Cerebellar cortex (tissue), 1 donor: ENCODE measurements at regions not wholly inside any gene's neighbourhood (a gene's known extent, or its start where the extent isn't known, plus 50 kb on each side); places are given as distances from the start of the nearest gene placed in this dataset.

Source experiments
- DNase-seq: peaks from one replicate; pipeline ENCODE4 v3.0.0-alpha.2; 2015; ENCODE audit warnings: low spot score

DNA sequence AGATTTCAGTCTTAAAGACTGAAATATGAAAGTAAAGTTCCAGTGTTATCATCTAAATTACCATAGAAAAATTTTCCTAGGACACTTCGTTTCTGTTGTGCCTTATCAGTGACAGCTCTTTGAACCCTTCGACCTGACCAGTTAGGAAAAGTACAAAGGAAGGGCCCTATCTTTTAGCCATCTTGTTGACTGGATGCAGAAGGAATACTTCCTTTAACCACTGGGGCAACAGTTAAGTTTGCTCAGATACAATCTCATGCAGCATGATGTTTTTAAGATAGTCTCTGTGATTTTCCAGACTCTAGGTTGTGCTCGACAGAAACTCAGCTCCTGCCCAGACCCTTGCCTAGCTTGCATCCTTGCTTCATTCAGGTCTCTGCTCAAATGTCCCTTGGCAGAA lies 210.5 kb upstream of the RPS6KA3 start:
- DNase-seq, result no peak

GRCh38 chrX:20472620-20473258 lies 206.0 kb upstream of the RPS6KA3 start:
- no peak for DNase-seq

GRCh38 chrX:20472148-20472547 lies 205.4 kb upstream of the RPS6KA3 start:
- no peak for DNase-seq

DNA sequence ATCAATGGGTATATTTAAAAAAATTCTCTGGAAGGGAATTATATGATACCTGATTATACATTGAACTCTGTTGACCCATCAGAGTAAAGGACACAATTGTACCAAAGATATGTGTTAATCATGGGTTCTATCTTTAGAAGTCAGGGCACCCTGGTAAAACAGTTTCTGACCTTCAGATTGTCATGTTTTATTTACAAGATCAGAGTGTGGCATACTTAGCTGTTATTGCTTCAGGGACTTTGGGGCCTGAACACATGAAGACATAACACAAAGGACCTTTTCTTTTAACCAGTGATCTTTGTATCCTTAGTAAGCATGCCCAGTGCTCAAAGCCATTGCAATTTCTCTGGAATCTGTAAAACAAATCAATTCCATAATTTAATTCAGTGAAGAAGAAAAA lies 204.8 kb upstream of the RPS6KA3 start:
- DNase-seq, result no peak

- DNase-seq, result no peak
Measured at GRCh38 chrX:20463296-20464075, 196.8 kb upstream of the RPS6KA3 start.

GRCh38 chrX:20461576-20461975 lies 194.9 kb upstream of the RPS6KA3 start:
- DNase-seq, result no peak

- DNase-seq, result no peak
Measured at GRCh38 chrX:20461002-20461401, 194.3 kb upstream of the RPS6KA3 start.

GRCh38 chrX:20459410-20460350 lies 193.0 kb upstream of the RPS6KA3 start:
- no peak for DNase-seq

GRCh38 chrX:20456971-20457370 lies 190.3 kb upstream of the RPS6KA3 start:
- DNase-seq, result no peak

DNA sequence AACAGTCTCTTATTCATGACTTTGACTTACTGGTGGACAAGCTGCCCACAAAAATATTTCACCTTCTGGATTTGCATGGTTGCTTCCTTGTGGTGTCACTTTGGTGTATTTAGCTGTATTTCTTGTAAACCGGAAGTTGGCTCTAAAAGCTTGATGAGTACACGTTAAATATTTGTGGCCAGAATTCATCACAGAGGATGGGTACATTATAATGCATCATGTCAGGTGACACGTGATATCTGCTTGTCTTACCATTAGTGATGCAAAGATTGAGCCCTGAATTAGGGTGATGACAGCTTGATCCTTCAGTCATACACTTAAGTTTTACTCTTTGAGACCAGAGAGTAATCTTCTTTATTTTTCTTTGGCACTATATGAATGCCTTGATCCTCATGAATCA lies 188.3 kb upstream of the RPS6KA3 start:
- DNase-seq, result no peak

GRCh38 chrX:20454117-20454516 lies 187.4 kb upstream of the RPS6KA3 start:
- DNase-seq, result no peak

GRCh38 chrX:20452487-20452886 lies 185.8 kb upstream of the RPS6KA3 start:
- no peak for DNase-seq

- DNase-seq, result peak; percentile 78
Measured at GRCh38 chrX:20451929-20452328, 185.2 kb upstream of the RPS6KA3 start.

DNA sequence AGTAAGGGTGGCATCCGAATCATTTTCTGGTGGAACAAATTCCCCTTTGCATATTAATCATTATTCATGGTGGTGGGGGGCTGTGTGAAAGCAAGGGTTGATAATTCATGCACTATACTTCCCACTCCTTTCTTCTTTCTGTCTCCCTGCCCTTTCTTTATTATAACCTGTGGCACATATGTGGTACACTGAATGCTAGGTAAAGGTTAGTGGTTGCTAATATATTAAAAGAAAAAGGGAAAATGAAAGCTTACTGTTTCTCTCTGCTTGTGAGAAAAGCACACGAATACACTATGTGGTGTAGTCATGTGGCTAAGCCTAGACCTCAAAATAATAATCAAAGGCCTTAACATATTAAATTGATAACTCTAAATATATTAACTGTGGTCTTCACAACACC lies 178.4 kb upstream of the RPS6KA3 start:
- DNase-seq, result no peak

GRCh38 chrX:20442597-20442996 lies 175.9 kb upstream of the RPS6KA3 start:
- DNase-seq, result peak; percentile 43

GRCh38 chrX:20441123-20441522 lies 174.4 kb upstream of the RPS6KA3 start:
- DNase-seq, result no peak

- no peak for DNase-seq
Measured at GRCh38 chrX:20438871-20439526, 172.3 kb upstream of the RPS6KA3 start.

DNA sequence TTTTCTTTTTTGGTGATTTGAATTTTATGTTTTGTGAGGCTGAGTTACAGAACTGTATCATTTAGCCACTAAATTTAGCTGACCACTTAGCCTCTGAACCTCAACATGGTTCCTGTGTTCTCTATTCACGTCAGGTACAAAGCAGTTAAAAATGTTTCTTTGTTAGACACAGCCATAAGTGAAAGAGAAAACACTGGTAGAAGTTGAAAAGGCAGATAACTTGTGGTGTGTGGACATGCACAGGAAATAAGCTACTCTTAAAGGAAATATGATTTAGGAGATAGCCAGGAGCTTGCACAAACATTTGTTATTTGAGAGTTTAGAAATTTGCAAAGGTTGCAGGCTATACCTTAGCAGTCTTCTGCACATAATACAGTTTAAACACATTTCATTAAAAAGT lies 171.0 kb upstream of the RPS6KA3 start:
- no peak for DNase-seq

GRCh38 chrX:20435913-20436312 lies 169.2 kb upstream of the RPS6KA3 start:
- DNase-seq, result no peak

DNA sequence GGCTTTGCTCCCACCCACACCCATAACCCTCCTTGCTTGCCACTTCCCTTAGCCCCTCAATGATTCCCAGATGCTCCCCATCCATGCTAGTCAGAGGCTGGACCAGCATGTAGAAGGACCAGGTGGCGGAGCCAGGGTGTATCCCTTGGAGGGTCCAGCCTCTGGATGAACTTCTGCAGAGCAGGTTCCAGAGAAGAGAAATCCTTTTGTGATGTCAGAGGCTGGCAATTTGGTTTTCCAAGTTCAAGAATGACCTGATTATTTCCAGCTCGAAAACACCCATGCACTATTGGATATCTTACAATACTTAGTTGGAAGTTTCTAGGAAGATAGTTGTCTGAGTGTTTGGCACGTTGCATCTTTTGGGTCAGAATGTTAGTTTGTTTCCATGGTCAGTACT lies 168.3 kb upstream of the RPS6KA3 start:
- no peak for DNase-seq

DNA sequence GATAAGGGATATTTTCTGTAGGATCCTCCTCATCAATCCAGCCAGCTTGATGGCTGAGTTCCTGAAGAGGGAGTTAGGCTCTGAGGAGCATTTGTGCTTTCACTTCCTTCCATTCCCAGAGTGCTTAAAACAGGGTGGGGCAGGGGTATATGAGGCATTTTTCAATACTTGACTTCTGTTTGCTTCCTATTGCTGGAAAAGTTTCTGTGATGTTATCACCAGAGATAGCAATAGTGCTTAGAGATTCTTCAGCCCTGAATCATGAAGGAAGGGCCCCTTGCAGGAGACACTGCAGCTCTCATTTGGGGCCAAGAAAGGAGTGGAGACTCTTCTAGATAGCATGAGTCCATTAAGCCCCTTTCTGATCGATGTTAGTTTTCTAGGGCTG lies 166.7 kb upstream of the RPS6KA3 start:
- DNase-seq, result no peak

DNA sequence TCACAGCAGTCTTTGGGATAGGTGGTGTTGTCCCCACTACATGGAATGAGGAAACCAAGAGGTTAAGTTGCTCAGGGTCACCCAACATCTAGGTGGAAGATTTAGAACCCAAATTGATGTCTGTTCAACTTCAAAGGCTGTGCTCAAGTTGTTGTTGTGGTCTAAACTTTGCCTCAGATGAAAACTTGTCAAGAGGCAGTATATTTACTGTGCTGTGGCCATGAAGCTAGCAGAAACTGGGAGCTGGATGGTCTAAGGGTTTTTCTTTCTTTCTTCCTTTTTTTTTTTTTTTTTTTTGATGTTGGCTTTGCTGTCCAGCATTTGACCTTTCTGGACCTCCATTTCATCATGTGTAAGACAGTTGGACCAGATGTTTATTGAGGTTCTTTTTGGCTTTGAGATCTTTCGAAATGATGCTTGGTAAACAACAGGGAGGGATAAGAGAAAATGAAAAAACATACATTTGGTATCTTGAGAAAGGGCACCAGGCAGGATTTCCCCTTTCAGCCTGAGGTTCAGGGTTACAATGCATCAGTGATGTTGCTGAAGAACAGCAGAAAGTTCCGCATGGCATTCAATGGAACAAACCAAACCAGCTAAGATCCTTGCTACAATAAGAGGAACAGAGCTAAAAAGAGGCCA lies 166.2 kb upstream of the RPS6KA3 start:
- DNase-seq, result no peak
